ENCODE measurements at regions not wholly inside any gene's neighbourhood (a gene's known extent, or its start where the extent isn't known, plus 50 kb on each side); places are given as distances from the start of the nearest gene placed in this dataset.

DNA sequence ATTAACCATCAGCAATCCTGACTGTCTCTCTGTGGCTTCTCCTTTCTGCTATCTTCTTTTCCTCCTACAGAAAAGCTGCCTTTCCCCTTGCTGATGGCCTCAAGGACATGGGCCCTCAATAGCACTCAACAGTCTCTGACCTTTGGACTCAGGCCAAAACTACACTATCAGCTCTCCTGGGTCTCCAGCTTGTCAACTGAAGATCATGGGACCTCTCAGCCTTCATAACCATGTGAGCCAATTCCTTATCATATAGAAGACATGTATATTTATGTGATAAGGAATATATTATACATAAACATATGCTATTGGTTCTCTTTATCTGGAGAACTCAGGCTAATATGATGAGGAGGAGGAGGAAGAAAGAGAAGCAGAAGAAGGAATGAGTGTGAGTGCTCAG, 91.8 kb upstream of the GJB5 start:
- ChIA-PET POLR2A (interaction anchor here (0.6 kb wide), 3 partner anchors 17 to 1655 kb away, joined by 3 to 4 read pairs (median 3); no protein-coding TSS in a partner anchor), CTCF (ENCODE audit: low intra/inter-chr PET ratio) (no interaction called here)
- DNase-seq (ENCODE audit: extremely low read depth in 1 of 4, low spot score in 3 of 4) (peak in 2 of 4 experiments; percentile 25 to 71), FAIRE-seq (no peak), ATAC-seq (no peak; the same call in 2 of the 3 replicates)
- no peaks in the 10 kb centered on the region for H3K9me3 ChIP-seq (replicated peaks; ENCODE audit: control insufficient read depth, insufficient read depth, low read depth, low read length)
- BruUV-seq (replicated peaks), result no TSS peak
- H3K79me2 ChIP-seq (ENCODE audit: control insufficient read depth, insufficient read depth, low read length), result no peaks in the 10 kb centered on the region
- peaks cover 0 to 11% of the 10 kb centered on the region in 2 experiments; a peak in 2 of 5 replicates for H3K27me3 ChIP-seq (ENCODE audit: control insufficient read depth in 2 of 2, insufficient read depth in 2 of 2, low read length in 2 of 2)
- H3K4me2 ChIP-seq (ENCODE audit: insufficient read depth, low read length), result peak overlapping the region; percentile 22; the same call in 1 of the 2 replicates
- no peak overlapping the region for H3K4me3 ChIP-seq
- in situ Hi-C loops (cut with MboI), result no loop called here
- no peaks in the 10 kb centered on the region for H3K36me3 ChIP-seq (ENCODE audit: control insufficient read depth, insufficient read depth, low read length)
- H3K27ac ChIP-seq (ENCODE audit: extremely low read depth, low read depth, low read length), result no peak overlapping the region
- H3K9ac ChIP-seq (ENCODE audit: insufficient read depth in 1 of 2, low read depth in 2 of 2, low read length in 2 of 2), result no peak overlapping the region
- H3K9me1 ChIP-seq (ENCODE audit: control insufficient read depth, insufficient read depth, low read length), result no peaks in the 10 kb centered on the region
- no peaks in the 10 kb centered on the region for H4K20me1 ChIP-seq (replicated peaks; ENCODE audit: control insufficient read depth, insufficient read depth, low read length)
- intact Hi-C loops (cut with micrococcal nuclease), result no loop called here
- no peak overlapping the region for H2AFZ ChIP-seq (ENCODE audit: low read depth, low read length)
- peaks cover 0 to 3% of the 10 kb centered on the region in 2 experiments; a peak in 2 of 5 replicates for H3K4me1 ChIP-seq (replicated peaks in 1 of 2; ENCODE audit: control insufficient read depth in 2 of 2, insufficient read depth in 2 of 2, low read length in 2 of 2)
- TF ChIP-seq MTA2 (IDR thresholded peaks at IDR 0.05; ENCODE audit: low read depth) (peak; percentile 70), PHB2 (IDR thresholded peaks at IDR 0.05; ENCODE audit: low read depth) (no peak), SPI1 (IDR thresholded peaks at IDR 0.05; ENCODE audit: borderline replicate concordance, low read depth, low read length) (no peak), ZNF76 (CRISPR knock-in tag; IDR thresholded peaks at IDR 0.05; ENCODE audit: borderline replicate concordance) (no peak), ZEB2 (IDR thresholded peaks at IDR 0.05) (no peak), HLTF (IDR thresholded peaks at IDR 0.05) (no peak), JUNB (CRISPR knock-in tag; conservative IDR thresholded peaks at IDR 0.05) (no peak), SMARCE1 (IDR thresholded peaks at IDR 0.05) (peak; percentile 51; the same call in 1 of the 2 replicates), TAL1 (IDR thresholded peaks at IDR 0.05) (peak; percentile 82), GABPB2 (CRISPR knock-in tag; conservative IDR thresholded peaks at IDR 0.05) (no peak), ELF4 (CRISPR knock-in tag; IDR thresholded peaks at IDR 0.05) (peak; percentile 87), ZNF766 (CRISPR knock-in tag; conservative IDR thresholded peaks at IDR 0.05) (peak; percentile 83), NCOA1 (IDR thresholded peaks at IDR 0.05; ENCODE audit: low read depth) (no peak), ZNF232 (CRISPR knock-in tag; IDR thresholded peaks at IDR 0.05) (no peak), STAT5B (CRISPR knock-in tag; IDR thresholded peaks at IDR 0.05) (no peak), ZNF764 (CRISPR knock-in tag; IDR thresholded peaks at IDR 0.05; ENCODE audit: low read depth) (no peak), HIVEP1 (CRISPR knock-in tag; IDR thresholded peaks at IDR 0.05) (no peak), ZNF696 (CRISPR knock-in tag; conservative IDR thresholded peaks at IDR 0.05) (no peak), HEY1 (CRISPR knock-in tag; IDR thresholded peaks at IDR 0.05; ENCODE audit: borderline replicate concordance) (0 out of 2 replicates have a peak, but pooled peaks have one; percentile 68), SRSF9 (IDR thresholded peaks at IDR 0.05; ENCODE audit: borderline replicate concordance, low read depth, low read length) (no peak), ASH1L (IDR thresholded peaks at IDR 0.05; ENCODE audit: borderline replicate concordance, low read depth, partially characterized antibody) (no peak)
- TF ChIP-seq, protein P1, sequence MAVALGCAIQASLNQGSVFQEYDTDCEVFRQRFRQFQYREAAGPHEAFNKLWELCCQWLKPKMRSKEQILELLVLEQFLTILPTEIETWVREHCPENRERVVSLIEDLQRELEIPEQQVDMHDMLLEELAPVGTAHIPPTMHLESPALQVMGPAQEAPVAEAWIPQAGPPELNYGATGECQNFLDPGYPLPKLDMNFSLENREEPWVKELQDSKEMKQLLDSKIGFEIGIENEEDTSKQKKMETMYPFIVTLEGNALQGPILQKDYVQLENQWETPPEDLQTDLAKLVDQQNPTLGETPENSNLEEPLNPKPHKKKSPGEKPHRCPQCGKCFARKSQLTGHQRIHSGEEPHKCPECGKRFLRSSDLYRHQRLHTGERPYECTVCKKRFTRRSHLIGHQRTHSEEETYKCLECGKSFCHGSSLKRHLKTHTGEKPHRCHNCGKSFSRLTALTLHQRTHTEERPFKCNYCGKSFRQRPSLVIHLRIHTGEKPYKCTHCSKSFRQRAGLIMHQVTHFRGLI (CRISPR knock-in tag; IDR thresholded peaks at IDR 0.05), result peak; percentile 64; the same call in 1 of the 2 replicates
- TF ChIP-seq, protein P2, sequence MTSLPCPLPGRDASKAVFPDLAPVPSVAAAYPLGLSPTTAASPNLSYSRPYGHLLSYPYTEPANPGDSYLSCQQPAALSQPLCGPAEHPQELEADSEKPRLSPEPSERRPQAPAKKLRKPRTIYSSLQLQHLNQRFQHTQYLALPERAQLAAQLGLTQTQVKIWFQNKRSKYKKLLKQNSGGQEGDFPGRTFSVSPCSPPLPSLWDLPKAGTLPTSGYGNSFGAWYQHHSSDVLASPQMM (CRISPR knock-in tag; IDR thresholded peaks at IDR 0.05), result no peak
- TF ChIP-seq, protein P3, sequence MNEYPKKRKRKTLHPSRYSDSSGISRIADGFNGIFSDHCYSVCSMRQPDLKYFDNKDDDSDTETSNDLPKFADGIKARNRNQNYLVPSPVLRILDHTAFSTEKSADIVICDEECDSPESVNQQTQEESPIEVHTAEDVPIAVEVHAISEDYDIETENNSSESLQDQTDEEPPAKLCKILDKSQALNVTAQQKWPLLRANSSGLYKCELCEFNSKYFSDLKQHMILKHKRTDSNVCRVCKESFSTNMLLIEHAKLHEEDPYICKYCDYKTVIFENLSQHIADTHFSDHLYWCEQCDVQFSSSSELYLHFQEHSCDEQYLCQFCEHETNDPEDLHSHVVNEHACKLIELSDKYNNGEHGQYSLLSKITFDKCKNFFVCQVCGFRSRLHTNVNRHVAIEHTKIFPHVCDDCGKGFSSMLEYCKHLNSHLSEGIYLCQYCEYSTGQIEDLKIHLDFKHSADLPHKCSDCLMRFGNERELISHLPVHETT (CRISPR knock-in tag; conservative IDR thresholded peaks at IDR 0.05 in 1 of 2, IDR thresholded peaks at IDR 0.05 in 1 of 2), result peak in 1 of 2 experiments; percentile 61; a peak in 1 of 4 replicates

All from K562 (cell line).